A673 (cell line): ENCODE measurements at regions not wholly inside any gene's neighbourhood (a gene's known extent, or its start where the extent isn't known, plus 50 kb on each side); places are given as distances from the start of the nearest gene placed in this dataset.

Experiments used
- CTCF ChIP-seq: fragments of 300-800, 200-600 bp; sonication (generic); conservative IDR thresholded peaks from 2 replicates; pipeline ENCODE4 v1.5.1; 2017; ENCODE audit warnings: low read depth, mild to moderate bottlenecking, antibody characterized with exemption, low read length, moderate library complexity, mixed read lengths
- EZH2 ChIP-seq: fragments of 200-600 bp; sonication (generic); IDR thresholded peaks from 2 replicates; pipeline ENCODE4 v1.6.1; 2017; ENCODE audit warnings: borderline replicate concordance, low read depth, mild to moderate bottlenecking, mixed read lengths, antibody characterized with exemption, low read length; ENCODE audit not compliant: poor library complexity, severe bottlenecking

- TF ChIP-seq CTCF (no peak), EZH2 (no peak)
These were observed 113.7 kb downstream of the DUSP6 start for GRCh38 chr12:89238593-89238992.
